PC-3 (cell line): ENCODE measurements at regions not wholly inside any gene's neighbourhood (a gene's known extent, or its start where the extent isn't known, plus 50 kb on each side); places are given as distances from the start of the nearest gene placed in this dataset.

Experiments
- ATAC-seq: fragments of 200-7000 bp; cut with Tn5 transposase; 2 replicates; pipeline ENCODE4 v1.9.1; 2020; ENCODE audit warnings: mild to moderate bottlenecking, moderate library complexity
- BruUV-seq: library from RNA; stranded (reverse); fragments of 400-500 nt; replicated peaks from 2 replicates; lab custom pipeline; 2021; lab: Mats Ljungman, UMichigan
- CTCF ChIA-PET: fragments of 300-600 bp; sonication (Branson Sonifier 250); formaldehyde crosslinking; loops from one replicate; lab custom pipeline; 2022; ENCODE audit warnings: antibody characterized with exemption; lab: Charles Lee
- POLR2A ChIA-PET: fragments of 300-600 bp; sonication (Branson Sonifier 250); formaldehyde crosslinking; loops from one replicate; lab custom pipeline; 2022; ENCODE audit warnings: antibody characterized with exemption; ENCODE audit not compliant: unreplicated experiment; lab: Charles Lee
- DNase-seq: peaks from one replicate; pipeline ENCODE4 v3.0.0-alpha.2; 2015
- H2AFZ ChIP-seq: fragments of 300-600 bp; sonication (generic); 2 replicates; pipeline ENCODE4 v1.6.0; 2016; ENCODE audit warnings: antibody characterized with exemption, low read length
- H3F3A ChIP-seq: fragments of 300-600 bp; sonication (generic); one replicate; pipeline ENCODE4 v1.6.0; 2017; ENCODE audit warnings: antibody characterized with exemption, low read length, control low read depth, mild to moderate bottlenecking; ENCODE audit not compliant: unreplicated experiment
- H3K27ac ChIP-seq: fragments of 300-600 bp; sonication (generic); 2 replicates; pipeline ENCODE4 v1.5.1; 2016; ENCODE audit warnings: mild to moderate bottlenecking, low read length
- H3K27me3 ChIP-seq: fragments of 300-600 bp; sonication (generic); 2 replicates; pipeline ENCODE4 v1.6.1; 2016; ENCODE audit warnings: low read length, mixed read lengths
- H3K36me3 ChIP-seq: fragments of 300-600 bp; sonication (generic); 2 replicates; pipeline ENCODE4 v1.6.1; 2016; ENCODE audit warnings: low read depth, mixed run types, low read length, mixed read lengths
- H3K4me1 ChIP-seq: fragments of 300-600 bp; sonication (generic); 2 replicates; pipeline ENCODE4 v1.5.1; 2016; ENCODE audit warnings: low read length; ENCODE audit not compliant: insufficient read depth
- H3K4me2 ChIP-seq: fragments of 300-600 bp; sonication (generic); 2 replicates; pipeline ENCODE4 v1.6.0; 2016; ENCODE audit warnings: low read length
- H3K4me3 ChIP-seq: fragments of 300-600 bp; sonication (generic); 2 replicates; pipeline ENCODE4 v1.5.1; 2016; ENCODE audit warnings: mild to moderate bottlenecking, low read length, mixed read lengths
- H3K79me2 ChIP-seq: fragments of 300-600 bp; sonication (generic); 2 replicates; pipeline ENCODE4 v1.6.1; 2017; ENCODE audit warnings: low read length, mixed read lengths
- H3K9ac ChIP-seq: fragments of 300-600 bp; sonication (generic); 2 replicates; pipeline ENCODE4 v1.6.0; 2016; ENCODE audit warnings: mild to moderate bottlenecking, low read length
- H3K9me2 ChIP-seq: fragments of 300-600 bp; sonication (generic); replicated peaks from 2 replicates; pipeline ENCODE4 v1.6.1; 2016; ENCODE audit warnings: mixed run types, low read length, mixed read lengths
- H3K9me3 ChIP-seq: fragments of 300-600 bp; sonication (generic); 2 replicates; pipeline ENCODE4 v1.6.1; 2016; ENCODE audit warnings: low read length, mixed read lengths
- H4K20me1 ChIP-seq: fragments of 300-600 bp; sonication (generic); 2 replicates; pipeline ENCODE4 v1.6.1; 2016; ENCODE audit warnings: low read length, mixed read lengths
- EZH2 ChIP-seq: fragments of 300-600 bp; sonication (generic); IDR thresholded peaks from one replicate; pipeline ENCODE4 v1.6.1; 2017; ENCODE audit warnings: antibody characterized with exemption, mild to moderate bottlenecking, low read length; ENCODE audit not compliant: unreplicated experiment
- EZH2phosphoT487 ChIP-seq: fragments of 300-600 bp; sonication (generic); IDR thresholded peaks from 2 replicates; pipeline ENCODE4 v1.6.1; 2018; ENCODE audit warnings: mild to moderate bottlenecking, antibody characterized with exemption, low read length, borderline replicate concordance
- intact Hi-C: fragments of 100-400 bp; cut with micrococcal nuclease; formaldehyde crosslinking; loops from 2 replicates; pipeline ENCODE4 v1.9.0; 2023
- TF ChIP-seq, protein P1 (sequence below): fragments of 300-600 bp; sonication (generic); conservative IDR thresholded peaks from 2 replicates; pipeline ENCODE4 v1.5.1; 2017; ENCODE audit warnings: antibody characterized with exemption, low read depth, mild to moderate bottlenecking, low read length

DNA sequence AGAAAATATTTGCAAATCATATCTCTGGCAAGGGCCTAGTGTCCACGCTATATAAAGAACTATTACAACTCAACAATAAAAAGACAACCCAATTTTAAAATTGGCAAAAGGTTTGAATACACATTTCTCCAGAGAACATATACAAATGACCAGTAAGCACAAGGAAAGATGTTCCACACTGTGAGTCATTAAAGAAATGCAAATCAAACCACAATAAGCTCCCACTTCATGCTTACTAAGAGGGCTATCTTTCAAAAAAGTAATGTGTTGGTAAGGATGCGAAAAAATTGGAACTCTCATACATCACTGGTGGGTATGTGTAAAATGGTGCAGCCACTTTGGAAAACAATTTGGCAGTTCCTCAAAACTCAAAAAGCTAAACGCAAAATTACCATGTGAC lies 884.0 kb upstream of the INTU start:
- no peaks in the 10 kb centered on the region for H3F3A ChIP-seq
- H3K36me3 ChIP-seq, result no peaks in the 10 kb centered on the region
- CTCF ChIA-PET, result no interaction called here
- no peak overlapping the region for H3K4me3 ChIP-seq
- no peaks in the 10 kb centered on the region for H3K9me3 ChIP-seq
- no peaks in the 10 kb centered on the region for H3K79me2 ChIP-seq
- H3K4me1 ChIP-seq, result no peaks in the 10 kb centered on the region
- no peak overlapping the region for H3K9ac ChIP-seq
- H3K27ac ChIP-seq, result no peak overlapping the region
- no peaks in the 10 kb centered on the region for H3K27me3 ChIP-seq
- intact Hi-C loops, result no loop called here
- no peaks in the 10 kb centered on the region for H4K20me1 ChIP-seq
- TF ChIP-seq EZH2 (no peak), EZH2phosphoT487 (no peak)
- TF ChIP-seq, protein P1, sequence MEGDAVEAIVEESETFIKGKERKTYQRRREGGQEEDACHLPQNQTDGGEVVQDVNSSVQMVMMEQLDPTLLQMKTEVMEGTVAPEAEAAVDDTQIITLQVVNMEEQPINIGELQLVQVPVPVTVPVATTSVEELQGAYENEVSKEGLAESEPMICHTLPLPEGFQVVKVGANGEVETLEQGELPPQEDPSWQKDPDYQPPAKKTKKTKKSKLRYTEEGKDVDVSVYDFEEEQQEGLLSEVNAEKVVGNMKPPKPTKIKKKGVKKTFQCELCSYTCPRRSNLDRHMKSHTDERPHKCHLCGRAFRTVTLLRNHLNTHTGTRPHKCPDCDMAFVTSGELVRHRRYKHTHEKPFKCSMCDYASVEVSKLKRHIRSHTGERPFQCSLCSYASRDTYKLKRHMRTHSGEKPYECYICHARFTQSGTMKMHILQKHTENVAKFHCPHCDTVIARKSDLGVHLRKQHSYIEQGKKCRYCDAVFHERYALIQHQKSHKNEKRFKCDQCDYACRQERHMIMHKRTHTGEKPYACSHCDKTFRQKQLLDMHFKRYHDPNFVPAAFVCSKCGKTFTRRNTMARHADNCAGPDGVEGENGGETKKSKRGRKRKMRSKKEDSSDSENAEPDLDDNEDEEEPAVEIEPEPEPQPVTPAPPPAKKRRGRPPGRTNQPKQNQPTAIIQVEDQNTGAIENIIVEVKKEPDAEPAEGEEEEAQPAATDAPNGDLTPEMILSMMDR, result no peak
- H2AFZ ChIP-seq, result no peak overlapping the region
- no peak overlapping the region for H3K4me2 ChIP-seq
- DNase-seq (no peak), ATAC-seq (no peak)
- POLR2A ChIA-PET, result no interaction called here
- no peaks in the 10 kb centered on the region for H3K9me2 ChIP-seq
- no TSS peak for BruUV-seq

DNA sequence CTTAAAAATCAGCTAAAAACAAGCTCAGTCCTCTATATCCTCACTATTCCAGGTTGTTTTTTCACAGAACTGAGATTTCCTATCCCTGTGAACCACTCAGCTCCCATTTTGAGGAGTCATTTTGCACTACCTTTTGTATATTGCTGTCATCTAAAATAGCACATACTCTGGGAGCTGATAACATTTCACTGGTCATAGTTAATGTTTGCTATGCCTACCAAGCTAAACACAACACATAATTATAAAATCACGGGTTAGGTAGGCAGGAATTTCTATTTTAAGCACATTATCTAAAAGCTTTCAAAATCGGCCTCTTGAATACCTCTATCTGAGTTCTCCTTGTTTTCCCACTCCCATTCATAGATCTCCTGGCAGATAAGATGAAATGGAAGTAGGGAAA lies 882.0 kb upstream of the INTU start:
- ChIA-PET POLR2A (no interaction called here), CTCF (no interaction called here)
- TF ChIP-seq, protein P1, result no peak
- TF ChIP-seq EZH2phosphoT487 (no peak), EZH2 (no peak)
- Histone ChIP-seq H3K4me2 (no peak overlapping the region), H3K79me2 (no peaks in the 10 kb centered on the region), H4K20me1 (no peaks in the 10 kb centered on the region), H2AFZ (no peak overlapping the region), H3K4me1 (no peaks in the 10 kb centered on the region), H3K9me2 (no peaks in the 10 kb centered on the region), H3K9me3 (no peaks in the 10 kb centered on the region), H3K9ac (no peak overlapping the region), H3K36me3 (no peaks in the 10 kb centered on the region), H3F3A (no peaks in the 10 kb centered on the region), H3K4me3 (no peak overlapping the region), H3K27me3 (no peaks in the 10 kb centered on the region), H3K27ac (no peak overlapping the region)
- intact Hi-C loops, result no loop called here
- DNase-seq (no peak), ATAC-seq (no peak)
- BruUV-seq, result no TSS peak

- intact Hi-C loops, result no loop called here
- Histone ChIP-seq H3K4me3 (no peak overlapping the region), H4K20me1 (no peaks in the 10 kb centered on the region), H3K36me3 (no peaks in the 10 kb centered on the region), H2AFZ (no peak overlapping the region), H3K9me2 (no peaks in the 10 kb centered on the region), H3K9me3 (no peaks in the 10 kb centered on the region), H3K4me1 (no peaks in the 10 kb centered on the region), H3K4me2 (no peak overlapping the region), H3F3A (no peaks in the 10 kb centered on the region), H3K79me2 (no peaks in the 10 kb centered on the region), H3K9ac (no peak overlapping the region), H3K27ac (no peak overlapping the region), H3K27me3 (no peaks in the 10 kb centered on the region)
- DNase-seq (no peak), ATAC-seq (no peak)
- BruUV-seq, result no TSS peak
- ChIA-PET CTCF (no interaction called here), POLR2A (no interaction called here)
- TF ChIP-seq EZH2, result no peak
- TF ChIP-seq EZH2phosphoT487, result no peak
- TF ChIP-seq, protein P1, result no peak
Observed at GRCh38 chr4:126752126-126752525, 880.6 kb upstream of the INTU start.
